Caco-2 (cell line): ENCODE measurements at regions not wholly inside any gene's neighbourhood (a gene's known extent, or its start where the extent isn't known, plus 50 kb on each side); places are given as distances from the start of the nearest gene placed in this dataset.

Source experiments
- BruUV-seq: library from RNA; stranded (reverse); fragments of 400-500 nt; replicated peaks from 2 replicates; lab custom pipeline; 2021; lab: Mats Ljungman, UMichigan
- CTCF ChIA-PET: fragments of 300-600 bp; sonication (Branson Sonifier 250); formaldehyde crosslinking; loops from one replicate; lab custom pipeline; 2022; ENCODE audit warnings: antibody characterized with exemption; lab: Charles Lee
- POLR2A ChIA-PET: fragments of 300-600 bp; sonication (Branson Sonifier 250); formaldehyde crosslinking; loops from one replicate; lab custom pipeline; 2022; ENCODE audit warnings: antibody characterized with exemption; lab: Charles Lee
- DNase-seq, 2 experiments: peaks; one replicate each; pipeline versions ENCODE4 v3.0.0 to v3.0.0-alpha.2; 2020 to 2022
- H3K27me3 ChIP-seq: replicated peaks from 2 replicates; pipeline ENCODE4 v1.6.0; 2011; ENCODE audit warnings: low read length; ENCODE audit not compliant: control insufficient read depth, insufficient read depth
- H3K36me3 ChIP-seq: 2 replicates; pipeline ENCODE4 v1.5.1; 2011; ENCODE audit warnings: low read length; ENCODE audit not compliant: control insufficient read depth, insufficient read depth
- H3K4me1 ChIP-seq: fragments of 250-450 bp; sonication (Bioruptor Pico); 2 replicates; pipeline ENCODE4 v1.5.1; 2020; ENCODE audit warnings: mild to moderate bottlenecking
- H3K4me3 ChIP-seq: 2 replicates; pipeline ENCODE4 v1.5.1; 2011; ENCODE audit warnings: low read depth, mild to moderate bottlenecking, control low read depth, low read length
- H3K9me3 ChIP-seq: fragments of 250-450 bp; sonication (Bioruptor Pico); 2 replicates; pipeline ENCODE4 v1.5.1; 2020; ENCODE audit warnings: mild to moderate bottlenecking, moderate library complexity
- H3K27ac Mint-ChIP-seq: one replicate; pipeline ENCODE4 v1.8.0; 2022; ENCODE audit warnings: mixed read lengths; ENCODE audit not compliant: unreplicated experiment
- H3K27me3 Mint-ChIP-seq: one replicate; pipeline ENCODE4 v1.8.0; 2022; ENCODE audit warnings: mixed read lengths; ENCODE audit not compliant: insufficient read depth, unreplicated experiment
- H3K36me3 Mint-ChIP-seq: one replicate; pipeline ENCODE4 v1.8.0; 2022; ENCODE audit warnings: mild to moderate bottlenecking, mixed read lengths; ENCODE audit not compliant: insufficient read depth, unreplicated experiment
- H3K4me1 Mint-ChIP-seq: one replicate; pipeline ENCODE4 v1.8.0; 2022; ENCODE audit warnings: low read depth, mixed read lengths; ENCODE audit not compliant: unreplicated experiment
- H3K4me3 Mint-ChIP-seq: one replicate; pipeline ENCODE4 v1.8.0; 2022; ENCODE audit warnings: mild to moderate bottlenecking, moderate library complexity, mixed read lengths; ENCODE audit not compliant: unreplicated experiment
- H3K9me3 Mint-ChIP-seq: one replicate; pipeline ENCODE4 v1.8.0; 2022; ENCODE audit warnings: mixed read lengths; ENCODE audit not compliant: unreplicated experiment
- intact Hi-C: fragments of 100-400 bp; cut with micrococcal nuclease; formaldehyde crosslinking; loops from one replicate; pipeline ENCODE4 v1.10.0; 2022; ENCODE audit not compliant: unreplicated experiment
- TF ChIP-seq, protein P1 (sequence below), 2 experiments: fragments of 200-600 bp in 1 of 2; IDR thresholded peaks; 1 replicate in 1 of 2; 2 replicates in 1 of 2; pipeline versions ENCODE4 v1.5.1 to v1.8.0; 2011 to 2022; ENCODE audit warnings: antibody characterized with exemption in 1 of 2, control low read depth in 1 of 2, inconsistent platforms in 1 of 2, low read depth in 1 of 2, low read length in 1 of 2, mild to moderate bottlenecking in 1 of 2, moderate library complexity in 1 of 2; ENCODE audit not compliant: insufficient read depth in 1 of 2, severe bottlenecking in 1 of 2, unreplicated experiment in 1 of 2

DNA sequence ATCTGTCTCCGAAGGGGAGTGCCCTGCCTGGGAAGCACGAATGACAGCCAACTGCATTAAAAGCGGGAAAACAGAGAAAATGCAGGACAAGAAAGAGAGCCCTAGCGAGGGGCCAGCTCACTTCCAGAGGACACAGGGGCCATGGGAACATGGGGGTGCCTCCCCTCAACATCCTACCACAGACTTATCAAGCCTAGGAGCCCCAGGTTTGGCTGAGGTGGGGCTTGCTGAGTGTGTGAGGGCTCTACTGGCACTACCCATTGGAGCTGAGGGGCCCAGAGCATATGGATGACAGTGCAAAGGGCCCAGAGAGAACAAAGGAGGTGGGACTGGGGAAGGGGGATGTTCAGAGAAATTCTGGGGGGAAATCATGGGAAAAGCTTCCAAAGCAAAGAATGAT is 101.8 kb downstream of the PJA1 start:
- Histone ChIP-seq H3K4me3 (no peak overlapping the region), H3K36me3 (no peaks in the 10 kb centered on the region), H3K27me3 (no peaks in the 10 kb centered on the region), H3K9me3 (no peaks in the 10 kb centered on the region), H3K4me1 (no peaks in the 10 kb centered on the region)
- no TSS peak for BruUV-seq
- Mint-ChIP-seq H3K9me3 (no peaks in the 10 kb centered on the region), H3K4me3 (no peak overlapping the region), H3K27ac (no peak overlapping the region), H3K27me3 (no peaks in the 10 kb centered on the region), H3K4me1 (no peaks in the 10 kb centered on the region), H3K36me3 (no peaks in the 10 kb centered on the region)
- intact Hi-C loops: no loop called here
- TF ChIP-seq, protein P1, sequence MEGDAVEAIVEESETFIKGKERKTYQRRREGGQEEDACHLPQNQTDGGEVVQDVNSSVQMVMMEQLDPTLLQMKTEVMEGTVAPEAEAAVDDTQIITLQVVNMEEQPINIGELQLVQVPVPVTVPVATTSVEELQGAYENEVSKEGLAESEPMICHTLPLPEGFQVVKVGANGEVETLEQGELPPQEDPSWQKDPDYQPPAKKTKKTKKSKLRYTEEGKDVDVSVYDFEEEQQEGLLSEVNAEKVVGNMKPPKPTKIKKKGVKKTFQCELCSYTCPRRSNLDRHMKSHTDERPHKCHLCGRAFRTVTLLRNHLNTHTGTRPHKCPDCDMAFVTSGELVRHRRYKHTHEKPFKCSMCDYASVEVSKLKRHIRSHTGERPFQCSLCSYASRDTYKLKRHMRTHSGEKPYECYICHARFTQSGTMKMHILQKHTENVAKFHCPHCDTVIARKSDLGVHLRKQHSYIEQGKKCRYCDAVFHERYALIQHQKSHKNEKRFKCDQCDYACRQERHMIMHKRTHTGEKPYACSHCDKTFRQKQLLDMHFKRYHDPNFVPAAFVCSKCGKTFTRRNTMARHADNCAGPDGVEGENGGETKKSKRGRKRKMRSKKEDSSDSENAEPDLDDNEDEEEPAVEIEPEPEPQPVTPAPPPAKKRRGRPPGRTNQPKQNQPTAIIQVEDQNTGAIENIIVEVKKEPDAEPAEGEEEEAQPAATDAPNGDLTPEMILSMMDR (IDR thresholded peaks at IDR 0.05; ENCODE audit: insufficient read depth in 1 of 2, low read depth in 1 of 2, low read length in 1 of 2, severe bottlenecking in 1 of 2, unreplicated experiment in 1 of 2): no peak
- no peak for DNase-seq
- CTCF ChIA-PET: no interaction called here
- POLR2A ChIA-PET: no interaction called here

DNA sequence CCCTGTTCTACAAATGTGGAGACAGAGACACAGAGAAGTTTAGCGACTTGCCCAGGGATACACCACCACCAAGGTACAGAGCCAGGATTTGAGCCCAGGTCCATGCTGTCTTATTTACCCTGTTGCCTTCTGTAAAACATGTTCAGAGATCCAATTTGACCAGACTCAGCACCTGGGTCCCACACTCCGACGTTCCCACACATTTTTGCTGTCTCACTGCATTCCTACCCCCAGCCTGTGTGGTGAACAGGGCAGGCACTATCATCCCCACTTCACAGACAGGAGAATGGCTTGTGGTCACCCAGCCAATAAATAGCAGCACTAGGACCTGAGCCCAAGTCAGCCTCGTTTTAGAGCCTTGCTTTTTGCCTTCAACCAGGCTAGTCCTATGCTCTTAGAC is 102.8 kb downstream of the PJA1 start:
- H3K36me3 Mint-ChIP-seq: no peaks in the 10 kb centered on the region
- TF ChIP-seq, protein P1 (IDR thresholded peaks at IDR 0.05; ENCODE audit: insufficient read depth in 1 of 2, low read depth in 1 of 2, low read length in 1 of 2, severe bottlenecking in 1 of 2, unreplicated experiment in 1 of 2): no peak
- H3K9me3 Mint-ChIP-seq: no peaks in the 10 kb centered on the region
- ChIA-PET CTCF (interaction anchor here (2.2 kb wide), 1 partner anchor 235 kb away, joined by 20 read pairs; no protein-coding TSS in a partner anchor), POLR2A (no interaction called here)
- no peak overlapping the region for H3K4me3 Mint-ChIP-seq
- H3K9me3 ChIP-seq: no peaks in the 10 kb centered on the region
- H3K27me3 Mint-ChIP-seq: no peaks in the 10 kb centered on the region
- no peak overlapping the region for H3K27ac Mint-ChIP-seq
- H3K36me3 ChIP-seq: no peaks in the 10 kb centered on the region
- no peaks in the 10 kb centered on the region for H3K27me3 ChIP-seq
- DNase-seq: no peak
- H3K4me1 ChIP-seq: no peaks in the 10 kb centered on the region
- intact Hi-C loops: no loop called here
- no peak overlapping the region for H3K4me3 ChIP-seq
- no peaks in the 10 kb centered on the region for H3K4me1 Mint-ChIP-seq
- BruUV-seq: no TSS peak

DNA sequence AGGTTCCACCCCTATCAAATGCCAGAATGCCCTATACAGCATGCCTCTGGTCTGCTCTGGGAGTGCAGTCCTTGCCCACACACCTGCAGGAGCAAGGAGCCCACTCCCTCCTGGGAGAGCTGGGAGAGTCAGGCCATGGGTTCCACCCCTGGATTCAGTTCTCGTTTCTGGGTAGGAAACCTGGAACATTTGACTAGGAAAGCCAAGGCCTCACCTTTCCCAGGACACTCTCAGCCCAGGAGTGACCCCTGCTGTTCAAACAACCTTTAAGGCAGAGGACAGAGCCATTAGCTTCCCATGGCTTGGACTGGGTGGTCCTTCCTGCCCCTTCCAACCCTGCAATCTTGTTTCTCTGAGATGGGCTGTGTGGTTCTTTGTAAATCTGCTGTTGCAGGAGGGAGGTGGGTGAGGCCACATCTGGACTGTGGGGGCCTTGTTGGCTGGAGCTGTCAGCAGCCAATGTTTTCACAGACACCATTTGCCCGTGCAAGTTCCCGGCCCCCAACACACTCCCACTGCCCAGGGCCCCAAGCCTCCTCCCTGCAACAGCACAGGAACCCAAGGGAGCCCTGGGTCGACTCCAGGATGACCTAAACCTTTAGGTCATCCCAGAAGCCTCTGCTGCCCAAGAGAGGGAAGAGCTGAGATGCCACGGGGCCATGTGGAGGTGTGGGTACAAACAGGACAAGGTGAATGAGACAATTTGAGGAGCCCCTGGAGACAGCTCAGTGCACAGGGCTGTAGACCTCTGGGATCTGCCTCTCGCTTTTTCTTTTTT is 104.4 kb downstream of the PJA1 start:
- Histone ChIP-seq H3K4me3 (no peak overlapping the region), H3K36me3 (no peaks in the 10 kb centered on the region), H3K27me3 (no peaks in the 10 kb centered on the region), H3K9me3 (no peaks in the 10 kb centered on the region; the same call in 1 of the 2 replicates), H3K4me1 (no peaks in the 10 kb centered on the region)
- CTCF ChIA-PET: interaction anchor here (0.5 to 2.2 kb wide), 3 partner anchors 196 to 233 kb away, joined by 6 to 20 read pairs (median 9); partner anchors contain the start of gene EFNB1
- DNase-seq: peak; percentile 34 to 35
- H3K27me3 Mint-ChIP-seq: no peaks in the 10 kb centered on the region
- H3K9me3 Mint-ChIP-seq: no peaks in the 10 kb centered on the region
- intact Hi-C loops: loop anchor here (1.0 kb wide), 1 partner anchor 233 kb away; no protein-coding TSS in a partner anchor
- no peaks in the 10 kb centered on the region for H3K36me3 Mint-ChIP-seq
- H3K4me3 Mint-ChIP-seq: no peak overlapping the region
- POLR2A ChIA-PET: interaction anchor here (1.0 kb wide), 1 partner anchor 232 kb away, joined by 6 read pairs; the partner anchor contains the start of gene EFNB1
- no peaks in the 10 kb centered on the region for H3K4me1 Mint-ChIP-seq
- no peak overlapping the region for H3K27ac Mint-ChIP-seq
- no TSS peak for BruUV-seq
- TF ChIP-seq, protein P1 (IDR thresholded peaks at IDR 0.05; ENCODE audit: insufficient read depth in 1 of 2, low read depth in 1 of 2, low read length in 1 of 2, severe bottlenecking in 1 of 2, unreplicated experiment in 1 of 2): peak in 1 of 2 experiments; percentile 35
